H9 (cell line): ENCODE measurements at regions not wholly inside any gene's neighbourhood (a gene's known extent, or its start where the extent isn't known, plus 50 kb on each side); places are given as distances from the start of the nearest gene placed in this dataset.

Experiments used
- DNase-seq: peaks from one replicate; pipeline ENCODE4 v3.0.0-alpha.2; 2017
- H2AFZ ChIP-seq: one replicate; pipeline ENCODE4 v1.6.1; 2013; ENCODE audit warnings: mild to moderate bottlenecking, low read length, control low read depth, moderate library complexity
- H2AK5ac ChIP-seq: 2 replicates; pipeline ENCODE4 v1.6.1; 2013; ENCODE audit warnings: low read length, control low read depth, mixed read lengths; ENCODE audit not compliant: insufficient read length
- H2BK120ac ChIP-seq: one replicate; pipeline ENCODE4 v1.6.1; 2013; ENCODE audit warnings: low read depth, mild to moderate bottlenecking, low read length, control low read depth, inconsistent platforms; ENCODE audit not compliant: poor library complexity, severe bottlenecking
- H2BK12ac ChIP-seq: 2 replicates; pipeline ENCODE4 v1.6.1; 2013; ENCODE audit warnings: low read length, control low read depth, mixed read lengths, low read depth; ENCODE audit not compliant: insufficient read length
- H2BK15ac ChIP-seq: 2 replicates; pipeline ENCODE4 v1.6.1; 2013; ENCODE audit warnings: low read depth, low read length, control low read depth
- H2BK20ac ChIP-seq: one replicate; pipeline ENCODE4 v1.6.1; 2013; ENCODE audit warnings: low read depth, mild to moderate bottlenecking, low read length, control low read depth, inconsistent platforms; ENCODE audit not compliant: poor library complexity, severe bottlenecking
- H2BK5ac ChIP-seq: 2 replicates; pipeline ENCODE4 v1.6.1; 2013; ENCODE audit warnings: low read length, control low read depth, mixed read lengths; ENCODE audit not compliant: insufficient read length
- H3K14ac ChIP-seq: 2 replicates; pipeline ENCODE4 v1.6.1; 2013; ENCODE audit warnings: low read length, control low read depth; ENCODE audit not compliant: insufficient read depth
- H3K18ac ChIP-seq: 2 replicates; pipeline ENCODE4 v1.6.1; 2013; ENCODE audit warnings: low read depth, mild to moderate bottlenecking, mixed read lengths, low read length, control low read depth; ENCODE audit not compliant: insufficient read length
- H3K23ac ChIP-seq: 2 replicates; pipeline ENCODE4 v1.6.1; 2013; ENCODE audit warnings: low read length, control low read depth, mixed read lengths, low read depth; ENCODE audit not compliant: insufficient read length
- H3K23me2 ChIP-seq: 2 replicates; pipeline ENCODE4 v1.6.1; 2013; ENCODE audit warnings: low read depth, mild to moderate bottlenecking, mixed read lengths, low read length, control low read depth; ENCODE audit not compliant: insufficient read length, poor library complexity, severe bottlenecking
- H3K27ac ChIP-seq: 2 replicates; pipeline ENCODE4 v1.5.1; 2013; ENCODE audit warnings: low read length, control low read depth, mixed read lengths, low read depth; ENCODE audit not compliant: insufficient read length
- H3K27me3 ChIP-seq: 2 replicates; pipeline ENCODE4 v1.6.1; 2013; ENCODE audit warnings: low read length, control low read depth, inconsistent platforms; ENCODE audit not compliant: insufficient read depth
- H3K4ac ChIP-seq: 2 replicates; pipeline ENCODE4 v1.6.1; 2013; ENCODE audit warnings: low read depth, mild to moderate bottlenecking, control low read depth, inconsistent platforms, low read length, moderate library complexity
- H3K4me1 ChIP-seq: 2 replicates; pipeline ENCODE4 v1.6.1; 2013; ENCODE audit warnings: low read length, control low read depth, inconsistent platforms; ENCODE audit not compliant: insufficient read depth
- H3K4me2 ChIP-seq: 2 replicates; pipeline ENCODE4 v1.6.1; 2013; ENCODE audit warnings: low read length, control low read depth, mixed read lengths; ENCODE audit not compliant: insufficient read length, insufficient read depth
- H3K56ac ChIP-seq: 2 replicates; pipeline ENCODE4 v1.6.1; 2013; ENCODE audit warnings: low read depth, mild to moderate bottlenecking, mixed read lengths, low read length, control low read depth; ENCODE audit not compliant: insufficient read length
- H3K79me1 ChIP-seq: 2 replicates; pipeline ENCODE4 v1.6.1; 2013; ENCODE audit warnings: low read depth, mild to moderate bottlenecking, moderate library complexity, low read length, control low read depth, inconsistent platforms; ENCODE audit not compliant: insufficient read depth, poor library complexity, severe bottlenecking
- H3K79me2 ChIP-seq: 2 replicates; pipeline ENCODE4 v1.6.1; 2013; ENCODE audit warnings: low read length, control low read depth, inconsistent platforms; ENCODE audit not compliant: insufficient read depth
- H3K9ac ChIP-seq: 2 replicates; pipeline ENCODE4 v1.6.1; 2013; ENCODE audit warnings: low read length, control low read depth, mixed read lengths; ENCODE audit not compliant: insufficient read length; ENCODE audit errors: extremely low read depth
- H3K9me3 ChIP-seq: one replicate; pipeline ENCODE4 v1.6.1; 2013; ENCODE audit warnings: low read depth, low read length, inconsistent platforms; ENCODE audit not compliant: control insufficient read depth
- H3T11ph ChIP-seq: one replicate; pipeline ENCODE4 v1.6.1; 2013; ENCODE audit warnings: mild to moderate bottlenecking, low read length, control low read depth, inconsistent platforms
- H4K20me1 ChIP-seq: one replicate; pipeline ENCODE4 v1.6.1; 2013; ENCODE audit not compliant: control insufficient read depth, insufficient read length, insufficient read depth
- H4K5ac ChIP-seq: 2 replicates; pipeline ENCODE4 v1.6.1; 2013; ENCODE audit warnings: low read depth, mild to moderate bottlenecking, mixed read lengths, low read length, control low read depth; ENCODE audit not compliant: insufficient read length
- H4K8ac ChIP-seq: replicated peaks from 2 replicates; pipeline ENCODE4 v1.6.1; 2013; ENCODE audit warnings: low read length, control low read depth, mixed read lengths, low read depth; ENCODE audit not compliant: insufficient read length
- H4K91ac ChIP-seq: 2 replicates; pipeline ENCODE4 v1.6.1; 2013; ENCODE audit warnings: low read depth, mild to moderate bottlenecking, moderate library complexity, mixed read lengths, low read length, control low read depth; ENCODE audit not compliant: insufficient read length
- H3K27ac Mint-ChIP-seq, 3 experiments: 2 replicates in 2 of 3; 3 replicates in 1 of 3; pipeline ENCODE4 v1.8.0; 2020 to 2021; ENCODE audit warnings: mixed read lengths in 3 of 3, mild to moderate bottlenecking in 1 of 3, moderate library complexity in 1 of 3
- H3K27me3 Mint-ChIP-seq: 2 replicates; pipeline ENCODE4 v1.8.0; 2021; ENCODE audit warnings: low read depth, mild to moderate bottlenecking, moderate library complexity, mixed read lengths
- H3K36me3 Mint-ChIP-seq, 3 experiments: 2 replicates in 2 of 3; 3 replicates in 1 of 3; pipeline ENCODE4 v1.8.0; 2020 to 2021; ENCODE audit warnings: low read depth in 3 of 3, mixed read lengths in 3 of 3; ENCODE audit not compliant: insufficient read depth in 1 of 3
- H3K4me1 Mint-ChIP-seq, 2 experiments: 2 replicates each; pipeline ENCODE4 v1.8.0; 2020; ENCODE audit warnings: mixed read lengths in 2 of 2
- H3K4me3 Mint-ChIP-seq, 2 experiments: 2 replicates in 1 of 2; 3 replicates in 1 of 2; pipeline ENCODE4 v1.8.0; 2020 to 2021; ENCODE audit warnings: mild to moderate bottlenecking in 2 of 2, mixed read lengths in 2 of 2, moderate library complexity in 1 of 2
- H3K9me3 Mint-ChIP-seq, 2 experiments: 2 replicates in 1 of 2; 3 replicates in 1 of 2; pipeline ENCODE4 v1.8.0; 2020; ENCODE audit warnings: mild to moderate bottlenecking in 2 of 2, mixed read lengths in 2 of 2, moderate library complexity in 1 of 2
- WGBS: extraction: QIAGEN DNeasy Blood & Tissue Kit; methylation state at CpG from one replicate; pipeline ENCODE4 v1.1.7; 2013; ENCODE audit warnings: missing lambda C conversion rate, low lambda C conversion rate, mixed read lengths; ENCODE audit not compliant: insufficient read length; ENCODE audit errors: extremely low coverage; 5-methylcytosine and 5-hydroxymethylcytosine counted together
- TF ChIP-seq, protein P1 (sequence below): fragments of 200-600 bp; sonication (generic); conservative IDR thresholded peaks from 3 replicates; pipeline ENCODE4 v1.8.0; 2021; ENCODE audit warnings: antibody characterized with exemption, mild to moderate bottlenecking

DNA sequence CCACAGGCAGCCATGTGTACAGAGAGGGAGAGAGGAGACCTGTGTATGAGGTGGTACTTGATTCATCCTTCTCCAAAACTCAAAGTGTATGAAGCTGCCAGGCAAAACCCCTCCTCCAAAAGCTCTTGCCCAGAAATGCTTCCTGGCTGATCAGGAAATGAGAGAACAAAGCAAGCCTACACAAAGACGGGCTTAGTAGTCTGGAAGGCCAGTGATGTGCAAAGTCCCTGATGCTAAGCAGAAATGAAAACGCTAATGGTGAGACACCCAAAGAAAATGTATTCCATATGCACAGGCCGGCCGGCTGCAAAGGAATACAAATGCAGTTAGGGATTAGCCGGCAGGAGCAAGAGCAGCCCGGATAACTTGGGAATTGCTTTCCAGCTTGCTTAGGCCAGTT lies 234.9 kb upstream of the CADM1 start:
- Histone ChIP-seq H3K79me1 (no peaks in the 10 kb centered on the region), H3K23ac (no peak overlapping the region), H2AK5ac (no peak overlapping the region), H2BK20ac (no peak overlapping the region), H3K14ac (no peak overlapping the region), H4K8ac (no peak overlapping the region), H4K91ac (no peak overlapping the region), H3K79me2 (no peaks in the 10 kb centered on the region), H3K4me2 (no peak overlapping the region), H3K4me1 (no peaks in the 10 kb centered on the region; the same call in 1 of the 2 replicates), H2AFZ (no peak overlapping the region), H2BK12ac (no peak overlapping the region), H3K18ac (no peak overlapping the region), H3K4ac (no peak overlapping the region), H3T11ph (no peak overlapping the region), H3K23me2 (no peaks in the 10 kb centered on the region), H4K5ac (no peak overlapping the region), H3K56ac (no peak overlapping the region), H3K27me3 (no peaks in the 10 kb centered on the region; the same call in 1 of the 2 replicates), H3K9ac (no peak overlapping the region), H2BK5ac (no peak overlapping the region), H3K9me3 (no peaks in the 10 kb centered on the region), H4K20me1 (no peaks in the 10 kb centered on the region), H2BK120ac (no peak overlapping the region), H2BK15ac (no peak overlapping the region), H3K27ac (no peak overlapping the region)
- H3K4me3 Mint-ChIP-seq = no peak overlapping the region
- no CpG with 5 or more reads among the region's 6 CpGs for WGBS
- peaks cover 3 to 4% of the 10 kb centered on the region in 2 experiments; a peak in 2 of 5 replicates for H3K9me3 Mint-ChIP-seq
- H3K27ac Mint-ChIP-seq = no peak overlapping the region
- peaks cover 45 to 50% of the 10 kb centered on the region in 2 experiments for H3K4me1 Mint-ChIP-seq
- DNase-seq = no peak
- H3K36me3 Mint-ChIP-seq = peaks cover 0 to 4% (median 2%) of the 10 kb centered on the region in 3 experiments; a peak in 3 of 7 replicates
- TF ChIP-seq, protein P1, sequence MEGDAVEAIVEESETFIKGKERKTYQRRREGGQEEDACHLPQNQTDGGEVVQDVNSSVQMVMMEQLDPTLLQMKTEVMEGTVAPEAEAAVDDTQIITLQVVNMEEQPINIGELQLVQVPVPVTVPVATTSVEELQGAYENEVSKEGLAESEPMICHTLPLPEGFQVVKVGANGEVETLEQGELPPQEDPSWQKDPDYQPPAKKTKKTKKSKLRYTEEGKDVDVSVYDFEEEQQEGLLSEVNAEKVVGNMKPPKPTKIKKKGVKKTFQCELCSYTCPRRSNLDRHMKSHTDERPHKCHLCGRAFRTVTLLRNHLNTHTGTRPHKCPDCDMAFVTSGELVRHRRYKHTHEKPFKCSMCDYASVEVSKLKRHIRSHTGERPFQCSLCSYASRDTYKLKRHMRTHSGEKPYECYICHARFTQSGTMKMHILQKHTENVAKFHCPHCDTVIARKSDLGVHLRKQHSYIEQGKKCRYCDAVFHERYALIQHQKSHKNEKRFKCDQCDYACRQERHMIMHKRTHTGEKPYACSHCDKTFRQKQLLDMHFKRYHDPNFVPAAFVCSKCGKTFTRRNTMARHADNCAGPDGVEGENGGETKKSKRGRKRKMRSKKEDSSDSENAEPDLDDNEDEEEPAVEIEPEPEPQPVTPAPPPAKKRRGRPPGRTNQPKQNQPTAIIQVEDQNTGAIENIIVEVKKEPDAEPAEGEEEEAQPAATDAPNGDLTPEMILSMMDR = no peak
- peaks cover 40% of the 10 kb centered on the region for H3K27me3 Mint-ChIP-seq
